Upper lobe of left lung (tissue), 4 donors: ENCODE measurements at regions not wholly inside any gene's neighbourhood (a gene's known extent, or its start where the extent isn't known, plus 50 kb on each side); places are given as distances from the start of the nearest gene placed in this dataset.

Experiments used
- CTCF ChIP-seq, 6 experiments: fragments of 450-650 bp in 4 of 6; fragments of 200-600 bp in 2 of 6; sonication (generic) in 2 of 6; IDR thresholded peaks; one replicate each; pipeline ENCODE4 v1.5.1; 2016 to 2019; ENCODE audit warnings: antibody characterized with exemption in 6 of 6
- POLR2A ChIP-seq, 4 donors: fragments of 450-650 bp; IDR thresholded peaks; one replicate each; pipeline ENCODE4 v1.5.1; 2016 to 2017; ENCODE audit warnings: antibody characterized with exemption in 4 of 4, mild to moderate bottlenecking in 2 of 4

GRCh38 chr13:33464345-33464744 is 178.8 kb upstream of the STARD13 start:
- no peak for TF ChIP-seq POLR2A (IDR thresholded peaks at IDR 0.05)
- no peak for TF ChIP-seq CTCF (IDR thresholded peaks at IDR 0.05)
